Left ventricle myocardium inferior (tissue), 1 donor: ENCODE measurements at regions not wholly inside any gene's neighbourhood (a gene's known extent, or its start where the extent isn't known, plus 50 kb on each side); places are given as distances from the start of the nearest gene placed in this dataset.

Source experiments
- DNase-seq: peaks from one replicate; pipeline ENCODE4 v3.0.0-alpha.2; 2020
- H3K27ac ChIP-seq: fragments of 200-600 bp; replicated peaks from 2 replicates; pipeline ENCODE4 v1.8.0; 2021
- H3K27me3 ChIP-seq: fragments of 200-600 bp; 2 replicates; pipeline ENCODE4 v1.8.0; 2021; ENCODE audit warnings: low read depth
- H3K36me3 ChIP-seq: fragments of 200-600 bp; 2 replicates; pipeline ENCODE4 v1.8.0; 2021
- H3K4me1 ChIP-seq: fragments of 200-600 bp; 2 replicates; pipeline ENCODE4 v1.8.0; 2021
- H3K4me3 ChIP-seq: fragments of 200-600 bp; 2 replicates; pipeline ENCODE4 v1.8.0; 2021; ENCODE audit warnings: mild to moderate bottlenecking, moderate library complexity
- H3K9me3 ChIP-seq: fragments of 200-600 bp; replicated peaks from 2 replicates; pipeline ENCODE4 v1.8.0; 2021
- CTCF ChIP-seq: fragments of 200-600 bp; IDR thresholded peaks from 2 replicates; pipeline ENCODE4 v1.8.0; 2021; ENCODE audit warnings: antibody characterized with exemption, mild to moderate bottlenecking, borderline replicate concordance
- intact Hi-C: fragments of 100-400 bp; cut with micrococcal nuclease; formaldehyde crosslinking; loops from one replicate; pipeline ENCODE4 v1.11.0; 2022
- donor health status: DM: no; HTN: yes; CAD: no; lungs with severe emphysema.

GRCh38 chr14:54177641-54178621, 218.9 kb upstream of the CDKN3 start:
- DNase-seq: no peak
- no peak for TF ChIP-seq CTCF
- no peak overlapping the region for H3K4me3 ChIP-seq
- H3K27ac ChIP-seq: no peak overlapping the region
- peaks cover 36% of the 10 kb centered on the region for H3K27me3 ChIP-seq
- H3K4me1 ChIP-seq: peaks cover 26% of the 10 kb centered on the region
- intact Hi-C loops: loop anchor here (5.0 kb wide), 1 partner anchor 636 kb away; no protein-coding TSS in a partner anchor
- H3K9me3 ChIP-seq: no peaks in the 10 kb centered on the region
- H3K36me3 ChIP-seq: no peaks in the 10 kb centered on the region

DNA sequence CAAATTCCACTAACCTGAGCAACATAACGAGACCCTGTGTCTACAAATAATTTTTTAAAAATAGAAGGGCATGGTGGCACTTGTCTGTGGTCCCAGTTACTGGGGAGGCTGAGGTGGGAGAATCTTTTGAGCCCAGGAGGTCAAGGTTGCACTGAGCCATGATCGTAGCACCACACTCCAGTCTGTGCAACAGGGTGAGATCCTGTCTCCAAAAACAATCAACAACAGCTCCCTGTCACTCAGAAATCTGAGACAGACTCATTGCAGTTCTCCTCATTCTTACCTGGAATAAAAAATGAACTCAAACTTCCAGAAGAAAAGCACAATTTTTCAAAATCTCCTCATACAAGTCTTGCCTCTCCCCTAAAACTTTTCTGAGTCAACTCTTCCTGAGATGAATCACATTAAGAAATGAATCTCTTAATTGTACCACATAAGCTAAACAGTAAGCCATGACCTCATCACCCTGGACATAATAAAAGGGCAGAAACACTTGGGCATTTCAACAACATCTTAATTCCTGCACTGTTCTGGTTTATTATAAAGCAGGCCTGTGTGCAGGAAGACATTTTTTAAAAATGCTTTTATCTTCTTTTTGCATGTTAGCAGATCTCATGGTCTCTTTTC, 214.3 kb upstream of the CDKN3 start:
- Histone ChIP-seq H3K4me1 (no peaks in the 10 kb centered on the region), H3K27ac (no peak overlapping the region), H3K27me3 (peaks cover 15% of the 10 kb centered on the region), H3K9me3 (no peaks in the 10 kb centered on the region), H3K4me3 (no peak overlapping the region), H3K36me3 (no peaks in the 10 kb centered on the region)
- no peak for DNase-seq
- intact Hi-C loops: no loop called here
- no peak for TF ChIP-seq CTCF

GRCh38 chr14:54186821-54187763, 209.7 kb upstream of the CDKN3 start:
- H3K27me3 ChIP-seq: peaks cover 3% of the 10 kb centered on the region
- H3K27ac ChIP-seq: no peak overlapping the region
- no peaks in the 10 kb centered on the region for H3K36me3 ChIP-seq
- no peak for TF ChIP-seq CTCF
- no peaks in the 10 kb centered on the region for H3K4me1 ChIP-seq
- no peak for DNase-seq
- no peaks in the 10 kb centered on the region for H3K9me3 ChIP-seq
- H3K4me3 ChIP-seq: no peak overlapping the region
- intact Hi-C loops: no loop called here

- no peaks in the 10 kb centered on the region for H3K36me3 ChIP-seq
- H3K4me3 ChIP-seq: no peak overlapping the region
- peaks cover 3% of the 10 kb centered on the region for H3K27me3 ChIP-seq
- no peak overlapping the region for H3K27ac ChIP-seq
- no peaks in the 10 kb centered on the region for H3K4me1 ChIP-seq
- intact Hi-C loops: no loop called here
- no peak for DNase-seq
- TF ChIP-seq CTCF: no peak
- no peaks in the 10 kb centered on the region for H3K9me3 ChIP-seq
Observed at GRCh38 chr14:54188064-54188666, 208.6 kb upstream of the CDKN3 start.

GRCh38 chr14:54189333-54189732, 207.5 kb upstream of the CDKN3 start:
- no peak overlapping the region for H3K4me3 ChIP-seq
- DNase-seq: no peak
- H3K4me1 ChIP-seq: no peaks in the 10 kb centered on the region
- H3K36me3 ChIP-seq: no peaks in the 10 kb centered on the region
- H3K27me3 ChIP-seq: peaks cover 3% of the 10 kb centered on the region
- H3K9me3 ChIP-seq: no peaks in the 10 kb centered on the region
- no peak overlapping the region for H3K27ac ChIP-seq
- TF ChIP-seq CTCF: no peak
- intact Hi-C loops: no loop called here
